Nephron progenitor cell (in vitro differentiated cells): ENCODE measurements at regions not wholly inside any gene's neighbourhood (a gene's known extent, or its start where the extent isn't known, plus 50 kb on each side); places are given as distances from the start of the nearest gene placed in this dataset.

Experiments used
- DNase-seq: peaks from one replicate; pipeline ENCODE4 v3.0.0; 2021
- H3K27ac Mint-ChIP-seq: 2 replicates; pipeline ENCODE4 v1.8.0; 2021; ENCODE audit warnings: mild to moderate bottlenecking, moderate library complexity, mixed read lengths
- H3K27me3 Mint-ChIP-seq: 2 replicates; pipeline ENCODE4 v1.8.0; 2021; ENCODE audit warnings: mild to moderate bottlenecking, low read depth, mixed read lengths; ENCODE audit not compliant: poor library complexity
- H3K36me3 Mint-ChIP-seq: 2 replicates; pipeline ENCODE4 v1.8.0; 2021; ENCODE audit warnings: low read depth, mixed read lengths
- H3K4me1 Mint-ChIP-seq: 2 replicates; pipeline ENCODE4 v1.8.0; 2021; ENCODE audit warnings: mixed read lengths
- H3K4me3 Mint-ChIP-seq: 2 replicates; pipeline ENCODE4 v1.8.0; 2021; ENCODE audit warnings: mild to moderate bottlenecking, moderate library complexity, mixed read lengths
- H3K9me3 Mint-ChIP-seq: 2 replicates; pipeline ENCODE4 v1.8.0; 2021; ENCODE audit warnings: mild to moderate bottlenecking, moderate library complexity, mixed read lengths
- TF ChIP-seq, protein P1 (sequence below): fragments of 200-600 bp; sonication (generic); IDR thresholded peaks from 2 replicates; pipeline ENCODE4 v1.5.0; 2021; ENCODE audit warnings: antibody characterized with exemption

DNA sequence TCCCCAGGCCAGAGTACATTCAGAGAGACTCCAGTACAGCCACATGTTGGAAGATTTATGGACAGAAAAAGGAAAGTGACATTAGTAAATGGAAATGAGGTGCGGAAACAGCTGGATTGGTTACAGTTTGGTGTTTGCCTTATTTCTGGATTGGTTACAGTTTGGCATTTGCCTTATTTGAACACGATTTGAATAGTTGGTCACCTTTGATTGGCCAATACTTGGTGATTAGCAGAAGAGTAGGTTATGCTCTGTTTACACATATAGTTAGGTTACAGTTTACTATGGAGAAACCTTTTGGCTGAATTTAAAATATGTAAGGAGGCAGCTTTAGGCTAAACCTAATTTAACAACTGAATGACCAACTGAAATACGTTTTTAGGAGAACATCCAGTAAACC lies 173.7 kb downstream of the AASDH start:
- Mint-ChIP-seq H3K27ac (no peak overlapping the region), H3K36me3 (peaks cover 79% of the 10 kb centered on the region), H3K9me3 (peaks cover 11% of the 10 kb centered on the region), H3K4me1 (no peaks in the 10 kb centered on the region), H3K4me3 (no peak overlapping the region), H3K27me3 (peaks cover 4% of the 10 kb centered on the region)
- DNase-seq = no peak
- TF ChIP-seq, protein P1, sequence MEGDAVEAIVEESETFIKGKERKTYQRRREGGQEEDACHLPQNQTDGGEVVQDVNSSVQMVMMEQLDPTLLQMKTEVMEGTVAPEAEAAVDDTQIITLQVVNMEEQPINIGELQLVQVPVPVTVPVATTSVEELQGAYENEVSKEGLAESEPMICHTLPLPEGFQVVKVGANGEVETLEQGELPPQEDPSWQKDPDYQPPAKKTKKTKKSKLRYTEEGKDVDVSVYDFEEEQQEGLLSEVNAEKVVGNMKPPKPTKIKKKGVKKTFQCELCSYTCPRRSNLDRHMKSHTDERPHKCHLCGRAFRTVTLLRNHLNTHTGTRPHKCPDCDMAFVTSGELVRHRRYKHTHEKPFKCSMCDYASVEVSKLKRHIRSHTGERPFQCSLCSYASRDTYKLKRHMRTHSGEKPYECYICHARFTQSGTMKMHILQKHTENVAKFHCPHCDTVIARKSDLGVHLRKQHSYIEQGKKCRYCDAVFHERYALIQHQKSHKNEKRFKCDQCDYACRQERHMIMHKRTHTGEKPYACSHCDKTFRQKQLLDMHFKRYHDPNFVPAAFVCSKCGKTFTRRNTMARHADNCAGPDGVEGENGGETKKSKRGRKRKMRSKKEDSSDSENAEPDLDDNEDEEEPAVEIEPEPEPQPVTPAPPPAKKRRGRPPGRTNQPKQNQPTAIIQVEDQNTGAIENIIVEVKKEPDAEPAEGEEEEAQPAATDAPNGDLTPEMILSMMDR = no peak

DNA sequence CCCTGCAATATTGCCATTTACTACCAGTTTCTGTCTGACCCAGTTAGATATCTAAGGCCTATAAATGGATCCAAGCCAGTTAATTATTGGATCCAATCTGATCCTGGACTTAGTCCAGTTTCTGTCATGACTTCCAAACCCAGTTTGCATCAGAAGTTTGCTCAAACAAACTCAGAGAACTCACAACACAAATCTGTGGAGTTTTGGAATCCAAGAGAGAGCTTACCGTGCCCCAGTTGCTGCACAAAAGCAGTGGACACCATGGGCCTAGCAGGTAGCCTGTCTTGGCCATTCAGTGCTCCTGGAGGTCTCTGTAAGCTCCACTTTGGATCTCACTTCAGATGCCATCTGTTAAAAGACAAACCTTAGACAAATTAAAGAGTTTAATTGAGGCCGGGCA lies 174.5 kb downstream of the AASDH start:
- Mint-ChIP-seq H3K27me3 (peaks cover 4% of the 10 kb centered on the region), H3K4me1 (no peaks in the 10 kb centered on the region), H3K4me3 (no peak overlapping the region), H3K27ac (no peak overlapping the region), H3K36me3 (peaks cover 84% of the 10 kb centered on the region), H3K9me3 (peaks cover 11% of the 10 kb centered on the region)
- TF ChIP-seq, protein P1 = no peak
- no peak for DNase-seq

DNA sequence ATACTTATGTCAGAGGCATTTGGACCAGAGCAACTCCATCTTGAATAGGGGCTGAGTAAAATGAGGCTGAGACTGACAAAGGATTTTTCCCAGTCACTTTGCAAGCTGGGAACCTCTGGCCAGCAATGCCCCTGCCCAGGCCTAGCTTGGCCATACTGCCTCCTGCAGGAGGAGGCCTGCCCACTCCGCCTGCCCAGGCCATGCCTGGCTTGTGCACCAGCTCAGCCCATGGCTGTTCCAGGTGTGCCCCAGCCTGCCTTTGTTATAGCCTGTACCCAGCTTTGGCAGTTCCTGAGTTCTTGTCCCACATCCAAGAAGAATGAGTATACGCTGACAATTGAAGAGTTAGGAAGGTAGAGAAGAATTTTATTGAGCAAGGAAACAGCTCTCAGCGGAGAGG lies 176.1 kb downstream of the AASDH start:
- H3K4me3 Mint-ChIP-seq = no peak overlapping the region
- H3K4me1 Mint-ChIP-seq = no peaks in the 10 kb centered on the region
- TF ChIP-seq, protein P1 = no peak
- H3K9me3 Mint-ChIP-seq = peaks cover 8% of the 10 kb centered on the region
- no peak for DNase-seq
- H3K27ac Mint-ChIP-seq = peak overlapping the region; percentile 68
- peaks cover 4% of the 10 kb centered on the region for H3K27me3 Mint-ChIP-seq
- H3K36me3 Mint-ChIP-seq = peaks cover 86% of the 10 kb centered on the region

DNA sequence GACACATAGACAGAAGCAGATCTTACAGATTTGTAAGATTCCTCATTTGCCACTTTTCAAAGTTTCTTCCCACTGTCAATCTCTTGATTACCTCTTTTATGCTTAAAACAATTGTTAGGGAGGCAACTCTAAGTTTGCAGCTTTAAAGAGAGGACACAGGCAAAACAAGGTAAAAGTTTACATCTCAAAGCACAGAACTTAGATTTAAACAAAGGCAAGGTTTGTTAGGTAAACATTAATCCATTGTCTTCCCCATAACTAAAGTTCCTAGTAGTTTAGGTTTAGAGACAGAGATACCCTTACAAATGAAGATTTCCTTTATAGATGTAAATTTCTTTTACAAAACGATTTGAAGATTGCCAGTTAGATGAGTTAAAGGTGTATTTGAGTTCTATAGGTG lies 176.9 kb downstream of the AASDH start:
- Mint-ChIP-seq H3K27ac (peak overlapping the region; percentile 22), H3K4me3 (no peak overlapping the region), H3K9me3 (peaks cover 6% of the 10 kb centered on the region), H3K4me1 (no peaks in the 10 kb centered on the region), H3K27me3 (no peaks in the 10 kb centered on the region), H3K36me3 (peaks cover 83% of the 10 kb centered on the region)
- DNase-seq = no peak
- TF ChIP-seq, protein P1 = no peak

DNA sequence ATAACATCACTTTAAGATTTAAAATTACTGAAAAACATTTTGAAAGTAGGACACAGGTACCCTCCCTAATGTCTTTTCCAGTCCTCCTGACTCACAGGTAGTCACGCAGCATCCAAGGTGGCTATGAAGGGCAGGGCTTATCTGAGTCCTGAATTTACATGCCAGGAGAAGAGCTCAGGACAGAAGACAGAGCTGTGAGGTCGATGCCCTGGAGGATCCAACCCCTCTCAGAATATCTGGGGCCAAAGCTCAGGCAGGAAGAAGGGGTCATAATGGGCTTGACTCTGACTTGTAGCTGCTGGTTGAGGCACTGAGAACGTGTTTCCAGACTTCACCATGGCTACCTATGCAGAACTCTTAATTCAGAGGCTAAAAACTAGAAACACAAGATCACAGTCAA lies 177.5 kb downstream of the AASDH start:
- H3K4me1 Mint-ChIP-seq = no peaks in the 10 kb centered on the region
- peak overlapping the region; percentile 54 for H3K27ac Mint-ChIP-seq
- H3K4me3 Mint-ChIP-seq = no peak overlapping the region
- TF ChIP-seq, protein P1 = no peak
- no peak for DNase-seq
- peaks cover 81% of the 10 kb centered on the region for H3K36me3 Mint-ChIP-seq
- H3K9me3 Mint-ChIP-seq = peaks cover 6% of the 10 kb centered on the region
- H3K27me3 Mint-ChIP-seq = no peaks in the 10 kb centered on the region

DNA sequence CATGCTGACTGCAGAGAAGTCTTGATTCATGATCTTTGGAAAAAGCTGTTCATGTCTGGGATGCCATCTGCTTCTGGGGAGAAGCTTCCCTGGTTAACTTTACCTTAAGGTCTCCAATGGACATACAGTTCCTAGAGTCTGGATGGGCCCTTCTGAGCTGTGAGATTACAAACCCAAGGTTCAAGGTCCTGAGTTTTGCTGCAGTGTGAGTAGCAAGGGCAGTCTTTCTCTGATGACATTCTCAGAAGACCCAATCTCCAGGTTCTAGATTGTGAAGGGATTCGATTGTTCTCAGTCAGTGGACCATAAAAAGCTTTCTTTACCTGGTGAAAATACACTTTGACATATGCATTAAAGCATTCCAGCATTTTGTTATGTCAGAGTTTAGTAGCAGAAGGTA lies 179.2 kb downstream of the AASDH start:
- Mint-ChIP-seq H3K4me3 (no peak overlapping the region), H3K4me1 (no peaks in the 10 kb centered on the region), H3K27me3 (no peaks in the 10 kb centered on the region), H3K27ac (no peak overlapping the region), H3K36me3 (peaks cover 86% of the 10 kb centered on the region), H3K9me3 (peaks cover 6% of the 10 kb centered on the region)
- TF ChIP-seq, protein P1 = no peak
- DNase-seq = no peak
